H1 (cell line): ENCODE measurements at regions not wholly inside any gene's neighbourhood (a gene's known extent, or its start where the extent isn't known, plus 50 kb on each side); places are given as distances from the start of the nearest gene placed in this dataset.

Source experiments
- CTCF ChIA-PET: fragments of 300-600 bp; sonication (Branson Sonifier 250); formaldehyde crosslinking; loops from one replicate; lab custom pipeline; 2021; ENCODE audit not compliant: partially characterized antibody; lab: Charles Lee
- POLR2A ChIA-PET: fragments of 300-600 bp; sonication (Branson Sonifier 250); formaldehyde crosslinking; loops from one replicate; lab custom pipeline; 2021; ENCODE audit warnings: inconsistent platforms; ENCODE audit not compliant: partially characterized antibody; lab: Charles Lee
- DNase-seq, 2 experiments: peaks; one replicate each; pipeline versions ENCODE4 v3.0.0 to v3.0.0-alpha.2; 2010 to 2022; ENCODE audit warnings: low spot score in 2 of 2, low read depth in 1 of 2, mixed read lengths in 1 of 2
- FAIRE-seq: peaks from 2 replicates; lab custom pipeline; 2011; peaks lifted over from hg19 to GRCh38; lab: Jason Lieb, UNC
- H2AFZ ChIP-seq: 2 replicates; pipeline ENCODE4 v1.8.1; 2012; ENCODE audit warnings: low read length, inconsistent platforms
- H2AK5ac ChIP-seq: 2 replicates; pipeline ENCODE4 v1.6.1; 2013; ENCODE audit warnings: low read depth, low read length
- H2BK120ac ChIP-seq: replicated peaks from 2 replicates; pipeline ENCODE3; 2013; ENCODE audit warnings: low read depth, low read length, inconsistent platforms
- H2BK12ac ChIP-seq: 2 replicates; pipeline ENCODE4 v1.6.1; 2013; ENCODE audit warnings: low read depth, low read length
- H2BK15ac ChIP-seq: 2 replicates; pipeline ENCODE4 v1.6.1; 2013; ENCODE audit warnings: low read length
- H2BK20ac ChIP-seq: 2 replicates; pipeline ENCODE4 v1.6.1; 2013; ENCODE audit warnings: low read length
- H2BK5ac ChIP-seq: 2 replicates; pipeline ENCODE4 v1.6.1; 2013; ENCODE audit warnings: low read depth, low read length
- H3K14ac ChIP-seq: 2 replicates; pipeline ENCODE4 v1.6.1; 2013; ENCODE audit warnings: inconsistent platforms; ENCODE audit not compliant: insufficient read length
- H3K18ac ChIP-seq: 2 replicates; pipeline ENCODE4 v1.6.1; 2013; ENCODE audit warnings: low read length; ENCODE audit errors: extremely low read depth
- H3K23ac ChIP-seq: 2 replicates; pipeline ENCODE4 v1.6.1; 2013; ENCODE audit warnings: inconsistent platforms; ENCODE audit not compliant: insufficient read length
- H3K23me2 ChIP-seq: 2 replicates; pipeline ENCODE4 v1.6.1; 2013; ENCODE audit warnings: low read depth, low read length
- H3K27ac ChIP-seq: 2 replicates; pipeline ENCODE4 v1.6.1; 2011; ENCODE audit warnings: low read depth, low read length, inconsistent platforms
- H3K27me3 ChIP-seq, 4 experiments: replicated peaks in 1 of 4; 1 replicate in 1 of 4; 2 replicates in 3 of 4; pipeline versions ENCODE4 v1.6.1 to v1.8.1; 2011 to 2013; ENCODE audit warnings: low read length in 3 of 4, mild to moderate bottlenecking in 3 of 4, inconsistent platforms in 2 of 4, mixed read lengths in 2 of 4, moderate library complexity in 1 of 4; ENCODE audit not compliant: control insufficient read depth in 3 of 4, insufficient read depth in 3 of 4; ENCODE audit errors: extremely low read depth in 1 of 4
- H3K36me3 ChIP-seq, 4 experiments: 2 replicates each; pipeline versions ENCODE4 v1.6.1 to v1.8.1; 2011 to 2013; ENCODE audit warnings: mild to moderate bottlenecking in 4 of 4, low read length in 3 of 4, moderate library complexity in 2 of 4, control low read depth in 1 of 4, inconsistent platforms in 1 of 4; ENCODE audit not compliant: insufficient read depth in 4 of 4, control insufficient read depth in 2 of 4
- H3K4ac ChIP-seq: replicated peaks from 2 replicates; pipeline ENCODE3; 2013; ENCODE audit warnings: low read length, low read depth, mixed read lengths, inconsistent platforms; ENCODE audit not compliant: insufficient read length
- H3K4me1 ChIP-seq, 4 experiments: replicated peaks in 1 of 4; 1 replicate in 1 of 4; 2 replicates in 3 of 4; pipeline versions ENCODE4 v1.6.1 to v1.8.1; 2011 to 2013; ENCODE audit warnings: low read length in 3 of 4, inconsistent platforms in 2 of 4, mixed read lengths in 1 of 4; ENCODE audit not compliant: insufficient read depth in 4 of 4, control insufficient read depth in 3 of 4
- H3K4me2 ChIP-seq, 2 experiments: 2 replicates each; pipeline versions ENCODE4 v1.6.1 to v1.8.1; 2011 to 2013; ENCODE audit warnings: low read depth in 2 of 2, low read length in 2 of 2, control low read depth in 1 of 2, inconsistent platforms in 1 of 2, mild to moderate bottlenecking in 1 of 2; ENCODE audit not compliant: insufficient read depth in 1 of 2
- H3K4me3 ChIP-seq, 4 experiments: fragments of 200-600, 300-600 bp in 1 of 4; sonication (generic), shearing (Covaris generic), sonication (Bioruptor Twin) in 1 of 4; 2 replicates each; pipeline versions ENCODE4 v1.5.1 to v1.8.1; 2011 to 2016; ENCODE audit warnings: low read length in 4 of 4, low read depth in 3 of 4, control low read depth in 2 of 4, inconsistent platforms in 2 of 4, mild to moderate bottlenecking in 2 of 4, mixed read lengths in 1 of 4, moderate library complexity in 1 of 4; ENCODE audit not compliant: insufficient read depth in 2 of 4; ENCODE audit errors: extremely low read depth in 1 of 4
- H3K56ac ChIP-seq: replicated peaks from 2 replicates; pipeline ENCODE3; 2013; ENCODE audit warnings: low read depth, mild to moderate bottlenecking, mixed read lengths, low read length, inconsistent platforms; ENCODE audit not compliant: insufficient read length
- H3K79me1 ChIP-seq: 2 replicates; pipeline ENCODE4 v1.6.1; 2013; ENCODE audit warnings: low read depth, low read length, control low read depth
- H3K79me2 ChIP-seq, 2 experiments: 2 replicates each; pipeline versions ENCODE4 v1.6.1 to v1.8.1; 2012 to 2013; ENCODE audit warnings: low read length in 2 of 2, mild to moderate bottlenecking in 2 of 2, inconsistent platforms in 1 of 2; ENCODE audit not compliant: insufficient read depth in 2 of 2, control insufficient read depth in 1 of 2
- H3K9ac ChIP-seq, 4 experiments: replicated peaks in 1 of 4; 1 replicate in 1 of 4; 2 replicates in 3 of 4; pipeline versions ENCODE4 v1.6.1 to v1.8.1; 2011 to 2013; ENCODE audit warnings: low read depth in 3 of 4, low read length in 3 of 4, control low read depth in 2 of 4, mild to moderate bottlenecking in 2 of 4, moderate library complexity in 2 of 4, inconsistent platforms in 1 of 4; ENCODE audit errors: extremely low read depth in 1 of 4
- H3K9me3 ChIP-seq, 2 experiments: 2 replicates each; pipeline versions ENCODE4 v1.6.1 to v1.8.1; 2012 to 2013; ENCODE audit warnings: mild to moderate bottlenecking in 2 of 2, moderate library complexity in 2 of 2, control low read depth in 1 of 2, inconsistent platforms in 1 of 2, low read depth in 1 of 2, low read length in 1 of 2, mixed read lengths in 1 of 2; ENCODE audit not compliant: insufficient read depth in 2 of 2
- H4K20me1 ChIP-seq, 2 experiments: replicated peaks in 1 of 2; 2 replicates each; pipeline versions ENCODE3 to v1.8.1; 2011 to 2013; ENCODE audit warnings: inconsistent platforms in 2 of 2, low read length in 2 of 2, mild to moderate bottlenecking in 1 of 2; ENCODE audit not compliant: insufficient read depth in 2 of 2, control insufficient read depth in 1 of 2
- H4K5ac ChIP-seq: 2 replicates; pipeline ENCODE4 v1.6.1; 2013; ENCODE audit warnings: low read length, low read depth, mixed read lengths, inconsistent platforms; ENCODE audit not compliant: insufficient read length
- H4K8ac ChIP-seq: 2 replicates; pipeline ENCODE4 v1.8.0; 2013; ENCODE audit warnings: mild to moderate bottlenecking, moderate library complexity, low read length, inconsistent platforms; ENCODE audit not compliant: insufficient read depth; ENCODE audit errors: extremely low read depth
- H4K91ac ChIP-seq: replicated peaks from 2 replicates; pipeline ENCODE3; 2013; ENCODE audit warnings: low read length, mixed read lengths, inconsistent platforms; ENCODE audit not compliant: insufficient read length
- CEBPB ChIP-seq: IDR thresholded peaks from 2 replicates; pipeline ENCODE4 v1.6.1; 2012; ENCODE audit warnings: low read depth, low read length
- CTBP2 ChIP-seq: IDR thresholded peaks from 2 replicates; pipeline ENCODE4 v1.7.0; 2011; ENCODE audit warnings: borderline replicate concordance, mild to moderate bottlenecking, moderate library complexity, mixed read lengths, low read length; ENCODE audit not compliant: insufficient read depth, insufficient read length
- EP300 ChIP-seq, 2 experiments: IDR thresholded peaks; 1 replicate in 1 of 2; 2 replicates in 1 of 2; pipeline ENCODE4 v1.6.1; 2011 to 2012; ENCODE audit warnings: low read depth in 2 of 2, low read length in 2 of 2, mild to moderate bottlenecking in 2 of 2, borderline replicate concordance in 1 of 2, inconsistent platforms in 1 of 2, moderate library complexity in 1 of 2
- GTF2F1 ChIP-seq: IDR thresholded peaks from 2 replicates; pipeline ENCODE4 v1.6.1; 2012; ENCODE audit warnings: low read depth, low read length, improper control_type of control experiment, borderline replicate concordance
- HDAC6 ChIP-seq: IDR thresholded peaks from one replicate; pipeline ENCODE4 v1.7.1; 2012; ENCODE audit warnings: low read depth, mild to moderate bottlenecking, inconsistent platforms, low read length, moderate library complexity
- JUN ChIP-seq: IDR thresholded peaks from 2 replicates; pipeline ENCODE4 v1.6.1; 2011; ENCODE audit warnings: low read depth, mild to moderate bottlenecking, improper control_type of control experiment, low read length
- KDM4A ChIP-seq: IDR thresholded peaks from one replicate; pipeline ENCODE4 v1.7.1; 2012; ENCODE audit warnings: low read depth, mild to moderate bottlenecking, moderate library complexity, low read length, inconsistent platforms; ENCODE audit not compliant: severe bottlenecking
- NRF1 ChIP-seq: IDR thresholded peaks from 2 replicates; pipeline ENCODE4 v1.6.1; 2011; ENCODE audit warnings: mild to moderate bottlenecking, low read depth, low read length, improper control_type of control experiment
- PHF8 ChIP-seq: fragments of 200-600 bp; sonication (generic); conservative IDR thresholded peaks from 2 replicates; pipeline ENCODE4 v1.7.1; 2012; ENCODE audit warnings: low read depth, mild to moderate bottlenecking, inconsistent platforms, low read length, moderate library complexity
- POLR2A ChIP-seq, 2 experiments: IDR thresholded peaks; 1 replicate in 1 of 2; 2 replicates in 1 of 2; pipeline ENCODE4 v1.6.1; 2011; ENCODE audit warnings: low read depth in 2 of 2, low read length in 2 of 2, mild to moderate bottlenecking in 2 of 2; ENCODE audit errors: control extremely low read depth in 1 of 2
- POU5F1 ChIP-seq: IDR thresholded peaks from 2 replicates; pipeline ENCODE4 v1.6.1; 2011; ENCODE audit warnings: low read depth, mild to moderate bottlenecking, low read length, moderate library complexity
- RBBP5 ChIP-seq: IDR thresholded peaks from 2 replicates; pipeline ENCODE4 v1.7.1; 2012; ENCODE audit warnings: low read depth, mild to moderate bottlenecking, inconsistent platforms, low read length, moderate library complexity, borderline replicate concordance
- SIN3A ChIP-seq, 2 experiments: IDR thresholded peaks in 1 of 2; conservative IDR thresholded peaks in 1 of 2; 2 replicates each; pipeline ENCODE4 v1.6.1; 2011 to 2012; ENCODE audit warnings: low read length in 2 of 2, improper control_type of control experiment in 1 of 2, low read depth in 1 of 2, mild to moderate bottlenecking in 1 of 2
- SP1 ChIP-seq: IDR thresholded peaks from 2 replicates; pipeline ENCODE4 v1.6.1; 2011; ENCODE audit warnings: low read depth, low read length
- ZNF274 ChIP-seq: IDR thresholded peaks from 2 replicates; pipeline ENCODE4 v1.7.0; 2012; ENCODE audit warnings: low read length, borderline replicate concordance; ENCODE audit errors: extremely low read depth
- WGBS, 2 experiments: shearing (Covaris generic) in 1 of 2; methylation state at CpG; one replicate each; pipeline versions ENCODE4 v1.1.6 to v1.1.7; 2013 to 2015; ENCODE audit warnings: low lambda C conversion rate in 2 of 2, mixed read lengths in 2 of 2, inconsistent platforms in 1 of 2, low coverage in 1 of 2, missing lambda C conversion rate in 1 of 2; ENCODE audit not compliant: insufficient replicate concordance in 2 of 2, insufficient coverage in 1 of 2, insufficient read length in 1 of 2; ENCODE audit errors: extremely low coverage in 1 of 2, missing lambda C conversion rate in 1 of 2; 5-methylcytosine and 5-hydroxymethylcytosine counted together

GRCh38 chr6:15818044-15818443, 155.2 kb upstream of the DTNBP1 start:
- WGBS, 2 experiments: 91% methylated on average over 7 of the region's 7 CpGs; no CpG with 5 or more reads in 1 of the 2 experiments
- Histone ChIP-seq H3K56ac (no peak overlapping the region), H3K4ac (no peak overlapping the region), H3K36me3 (no peaks in the 10 kb centered on the region), H3K18ac (no peak overlapping the region), H3K79me1 (no peaks in the 10 kb centered on the region), H4K5ac (no peak overlapping the region), H3K4me2 (no peak overlapping the region), H4K20me1 (no peaks in the 10 kb centered on the region), H3K14ac (no peak overlapping the region), H3K23ac (no peak overlapping the region), H3K4me1 (peaks cover 0 to 3% (median 1%) of the 10 kb centered on the region in 4 experiments; a peak in 3 of 7 replicates), H2BK120ac (no peak overlapping the region), H2BK15ac (no peak overlapping the region), H3K23me2 (no peaks in the 10 kb centered on the region), H2BK20ac (no peak overlapping the region), H2AK5ac (no peak overlapping the region), H3K4me3 (no peak overlapping the region), H4K8ac (no peak overlapping the region), H2AFZ (no peak overlapping the region), H2BK5ac (no peak overlapping the region), H3K79me2 (no peaks in the 10 kb centered on the region), H3K27me3 (no peaks in the 10 kb centered on the region), H3K27ac (no peak overlapping the region), H3K9ac (no peak overlapping the region), H2BK12ac (no peak overlapping the region), H3K9me3 (no peaks in the 10 kb centered on the region), H4K91ac (no peak overlapping the region)
- FAIRE-seq (no peak), DNase-seq (no peak)
- POLR2A ChIA-PET: no interaction called here
- CTCF ChIA-PET: interaction anchor here (0.6 kb wide), 1 partner anchor 400 kb away, joined by 3 read pairs; no protein-coding TSS in a partner anchor
- TF ChIP-seq SIN3A (conservative IDR thresholded peaks at IDR 0.05 in 1 of 2, IDR thresholded peaks at IDR 0.05 in 1 of 2; ENCODE audit: low read depth in 1 of 2, low read length in 2 of 2): no peak
- no peak for TF ChIP-seq RBBP5
- TF ChIP-seq POLR2A (IDR thresholded peaks at IDR 0.05; ENCODE audit: control extremely low read depth in 1 of 2, low read depth in 2 of 2, low read length in 2 of 2): no peak
- no peak for TF ChIP-seq NRF1
- no peak for TF ChIP-seq JUN
- TF ChIP-seq HDAC6: no peak
- no peak for TF ChIP-seq EP300 (IDR thresholded peaks at IDR 0.05; ENCODE audit: borderline replicate concordance in 1 of 2, low read depth in 2 of 2, low read length in 2 of 2)
- no peak for TF ChIP-seq GTF2F1
- no peak for TF ChIP-seq CTBP2
- no peak for TF ChIP-seq CEBPB
- TF ChIP-seq PHF8: no peak
- TF ChIP-seq KDM4A: no peak
- TF ChIP-seq SP1: no peak
- no peak for TF ChIP-seq POU5F1
- TF ChIP-seq ZNF274: no peak
